Adrenal gland (tissue), 5 donors: ENCODE measurements at regions not wholly inside any gene's neighbourhood (a gene's known extent, or its start where the extent isn't known, plus 50 kb on each side); places are given as distances from the start of the nearest gene placed in this dataset.

ENCODE experiments used
- CTCF ChIP-seq, 6 experiments: fragments of 450-650 bp in 4 of 6; fragments of 200-600 bp in 2 of 6; sonication (generic) in 1 of 6; IDR thresholded peaks; 1 replicate in 5 of 6; 2 replicates in 1 of 6; pipeline versions ENCODE4 v1.5.1 to v1.8.0; 2016 to 2021; ENCODE audit warnings: antibody characterized with exemption in 6 of 6, mild to moderate bottlenecking in 2 of 6, moderate library complexity in 1 of 6
- POLR2A ChIP-seq, 2 donors: fragments of 450-650 bp; IDR thresholded peaks; one replicate each; pipeline ENCODE4 v1.6.1; 2017; ENCODE audit warnings: antibody characterized with exemption in 2 of 2, mild to moderate bottlenecking in 2 of 2, moderate library complexity in 1 of 2
- donor health status: DM: no; HTN: no; CAD: no.

- TF ChIP-seq POLR2A (IDR thresholded peaks at IDR 0.05) (no peak), CTCF (IDR thresholded peaks at IDR 0.05) (no peak)
Observed at GRCh38 chr21:27680181-27680580, 713.3 kb upstream of the ADAMTS5 start.
